NCI-H2029 (cell line): ENCODE measurements at regions not wholly inside any gene's neighbourhood (a gene's known extent, or its start where the extent isn't known, plus 50 kb on each side); places are given as distances from the start of the nearest gene placed in this dataset.
"Not testable (repeated sequence)": the region's sequence is repeated elsewhere in the genome, so short reads cannot be mapped to it uniquely, and the experiment has no call there.

Experiments used
- DNase-seq: peaks from one replicate; lab custom pipeline; 2025; lab: John Stamatoyannopoulos, UW

GRCh38 chr13:65387743-65388347, 1842.3 kb downstream of the PCDH9 start:
- DNase-seq: no peak

- DNase-seq: no peak
Observed at GRCh38 chr13:65378943-65379519, 1851.1 kb downstream of the PCDH9 start.

- DNase-seq: no peak
Observed at GRCh38 chr13:65378484-65378883, 1851.7 kb downstream of the PCDH9 start.

GRCh38 chr13:65368832-65369231, 1861.3 kb downstream of the PCDH9 start:
- no peak for DNase-seq

- DNase-seq: no peak
Observed at GRCh38 chr13:65353951-65354350, 1876.2 kb downstream of the PCDH9 start.

GRCh38 chr13:65353150-65353549, 1877.0 kb downstream of the PCDH9 start:
- not testable (repeated sequence) for DNase-seq

GRCh38 chr13:65347420-65348030, 1882.6 kb downstream of the PCDH9 start:
- DNase-seq: no peak

- no peak for DNase-seq
Observed at GRCh38 chr13:65343898-65344663, 1886.1 kb downstream of the PCDH9 start.

- no peak for DNase-seq
Observed at GRCh38 chr13:65342541-65343337, 1887.4 kb downstream of the PCDH9 start.

- DNase-seq: no peak
Observed at GRCh38 chr13:65339241-65339640, 1890.9 kb downstream of the PCDH9 start.

GRCh38 chr13:65336916-65337315, 1893.2 kb downstream of the PCDH9 start:
- no peak for DNase-seq

GRCh38 chr13:65336087-65336749, 1893.9 kb downstream of the PCDH9 start:
- no peak for DNase-seq

- DNase-seq: no peak
Observed at GRCh38 chr13:65330691-65331090, 1899.4 kb downstream of the PCDH9 start.

- no peak for DNase-seq
Observed at GRCh38 chr13:65330287-65330686, 1899.8 kb downstream of the PCDH9 start.

GRCh38 chr13:65323192-65323591, 1906.9 kb downstream of the PCDH9 start:
- not testable (repeated sequence) for DNase-seq

- not testable (repeated sequence) for DNase-seq
Observed at GRCh38 chr13:65321423-65321822, 1908.7 kb downstream of the PCDH9 start.

- no peak for DNase-seq
Observed at GRCh38 chr13:65314008-65314407, 1916.1 kb downstream of the PCDH9 start.

- DNase-seq: no peak
Observed at GRCh38 chr13:65310663-65311328, 1919.3 kb downstream of the PCDH9 start.

GRCh38 chr13:65309906-65310305, 1920.2 kb downstream of the PCDH9 start:
- no peak for DNase-seq

- DNase-seq: not testable (repeated sequence)
Observed at GRCh38 chr13:65308729-65309128, 1921.4 kb downstream of the PCDH9 start.

GRCh38 chr13:65307056-65307455, 1923.1 kb downstream of the PCDH9 start:
- no peak for DNase-seq
